GM21737 (cell line): ENCODE measurements at regions not wholly inside any gene's neighbourhood (a gene's known extent, or its start where the extent isn't known, plus 50 kb on each side); places are given as distances from the start of the nearest gene placed in this dataset.

Source experiments
- ATAC-seq: cut with Tn5 transposase; IDR thresholded peaks from one replicate; pipeline ENCODE4 v1.9.1; 2021; ENCODE audit warnings: mild to moderate bottlenecking, moderate library complexity; ENCODE audit not compliant: unreplicated experiment

DNA sequence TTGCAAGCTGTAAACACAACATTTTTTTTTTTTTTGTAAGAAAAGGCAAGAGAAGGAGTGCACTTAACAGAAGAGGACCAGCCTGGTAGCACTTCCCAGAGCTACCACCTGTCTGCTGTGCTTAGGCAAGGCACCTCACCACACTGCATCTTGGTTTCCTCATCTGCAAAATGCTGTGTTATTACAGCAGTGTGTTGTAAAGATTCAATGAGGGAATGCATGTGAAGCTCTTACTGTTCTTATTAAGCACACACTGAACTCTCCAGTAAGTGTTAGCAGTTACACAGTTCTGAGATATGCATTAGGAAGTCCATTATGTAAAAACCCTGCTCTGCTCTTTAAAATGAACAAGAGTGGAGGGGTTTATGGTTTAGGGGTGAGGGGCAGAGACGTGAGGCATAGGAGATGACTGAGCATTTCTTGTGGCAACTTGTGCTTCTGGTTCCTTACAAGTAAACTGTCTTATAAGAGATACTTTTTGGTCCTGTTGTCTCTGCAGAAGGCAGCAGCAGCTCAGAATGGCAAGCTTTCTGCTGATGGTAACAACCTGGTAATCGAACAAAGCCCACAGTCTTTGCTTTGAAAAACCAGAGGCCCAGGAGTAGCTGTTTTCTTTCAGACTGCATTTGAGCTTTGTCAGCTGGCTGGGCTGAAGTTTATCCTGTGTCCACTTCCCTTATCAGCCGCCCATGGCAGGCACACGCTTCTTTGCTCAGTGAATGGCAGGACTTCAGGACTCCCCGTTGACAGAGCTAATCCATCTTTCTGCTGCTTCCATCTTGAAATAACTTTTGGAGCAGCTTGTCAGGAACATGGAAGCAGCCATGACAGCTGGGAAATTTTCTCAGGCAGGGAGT is 98.8 kb upstream of the BMPER start:
- no peak for ATAC-seq

DNA sequence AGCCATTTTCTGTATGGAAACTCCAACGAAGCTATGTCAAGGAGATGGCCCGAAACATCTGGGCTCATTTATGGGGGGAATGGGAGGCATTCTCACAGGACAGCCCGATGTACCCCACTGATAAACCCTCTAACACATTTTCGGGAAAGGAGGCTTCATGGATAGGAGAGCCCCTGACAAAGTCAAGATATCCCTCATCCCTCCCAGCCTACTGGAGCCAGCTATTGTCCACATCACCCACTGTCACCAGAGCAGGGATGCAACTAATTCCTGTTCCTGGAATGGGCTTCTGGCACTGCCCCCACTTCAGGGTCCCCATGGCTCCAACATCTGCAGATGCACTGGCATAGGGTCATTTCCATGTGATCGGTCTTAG is 98.2 kb upstream of the BMPER start:
- no peak for ATAC-seq

DNA sequence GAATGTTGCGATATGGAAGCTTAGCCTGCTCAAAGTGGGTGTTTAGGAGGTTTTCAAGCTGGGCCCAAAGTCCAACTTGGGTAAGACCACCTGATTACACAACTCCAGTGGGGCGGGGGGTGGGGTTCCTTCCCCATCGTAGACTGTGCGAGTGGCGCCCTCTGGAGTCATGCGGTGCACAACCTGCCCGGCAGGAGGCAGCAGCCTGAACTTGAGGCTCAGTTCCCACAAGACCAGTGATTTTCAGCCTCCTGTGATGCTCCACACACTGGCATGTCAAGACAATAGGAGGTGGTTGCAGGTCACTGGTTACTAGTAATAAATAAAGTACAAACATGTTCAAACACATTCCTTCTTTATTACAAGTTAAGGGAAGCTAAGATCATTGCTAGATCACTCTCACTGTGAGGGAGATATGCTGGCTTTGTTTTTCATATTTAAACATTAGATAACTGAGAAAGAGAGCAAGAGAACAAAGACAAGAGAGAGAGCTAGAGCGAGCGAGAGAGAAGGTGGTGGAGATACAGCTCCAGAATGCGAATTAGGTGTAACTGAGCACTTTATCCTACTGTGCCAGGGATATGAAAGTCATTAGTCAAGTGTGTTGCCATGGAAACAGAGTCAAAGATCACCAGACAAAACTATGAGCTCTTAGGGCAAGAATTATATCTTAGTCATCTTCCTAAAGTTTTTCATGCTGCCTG is 97.4 kb upstream of the BMPER start:
- no peak for ATAC-seq

DNA sequence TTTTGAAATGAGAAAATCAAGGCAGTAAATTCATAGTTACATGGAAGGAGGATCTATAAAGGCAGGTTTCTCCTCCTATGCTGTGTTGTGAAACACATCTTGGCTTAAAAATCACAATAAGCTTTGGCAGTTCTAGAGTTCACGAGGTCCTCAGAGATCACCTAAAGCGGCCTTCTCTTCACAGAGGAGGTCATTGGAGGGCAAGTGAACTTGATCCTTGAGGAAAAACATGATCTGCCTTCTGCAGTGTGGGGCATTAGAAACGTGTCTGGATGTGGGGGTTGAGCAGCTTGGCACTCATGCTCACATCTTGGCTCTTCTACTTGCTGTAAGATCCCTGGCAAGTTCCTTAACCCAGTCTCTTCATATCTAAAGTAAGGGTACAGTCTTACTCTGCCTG is 96.1 kb upstream of the BMPER start:
- ATAC-seq = no peak

DNA sequence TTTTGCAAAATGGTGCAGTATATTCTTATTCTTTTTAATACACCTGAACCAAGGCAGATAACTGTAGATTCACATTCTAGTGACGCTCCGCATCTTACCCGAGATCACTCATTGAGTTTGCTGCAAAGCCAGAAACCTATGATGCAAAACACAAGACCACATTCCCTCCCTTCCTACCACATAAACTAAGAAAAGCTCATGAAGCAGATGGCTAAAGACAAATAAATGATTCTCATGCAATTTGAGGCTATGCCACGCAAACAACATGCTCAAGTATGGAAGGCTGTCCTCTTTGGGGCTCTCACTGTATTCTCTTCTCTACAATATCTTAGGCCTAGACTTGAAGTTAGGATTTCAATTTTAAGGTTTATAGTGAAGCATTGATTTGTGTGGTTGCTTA is 95.0 kb upstream of the BMPER start:
- ATAC-seq = no peak

DNA sequence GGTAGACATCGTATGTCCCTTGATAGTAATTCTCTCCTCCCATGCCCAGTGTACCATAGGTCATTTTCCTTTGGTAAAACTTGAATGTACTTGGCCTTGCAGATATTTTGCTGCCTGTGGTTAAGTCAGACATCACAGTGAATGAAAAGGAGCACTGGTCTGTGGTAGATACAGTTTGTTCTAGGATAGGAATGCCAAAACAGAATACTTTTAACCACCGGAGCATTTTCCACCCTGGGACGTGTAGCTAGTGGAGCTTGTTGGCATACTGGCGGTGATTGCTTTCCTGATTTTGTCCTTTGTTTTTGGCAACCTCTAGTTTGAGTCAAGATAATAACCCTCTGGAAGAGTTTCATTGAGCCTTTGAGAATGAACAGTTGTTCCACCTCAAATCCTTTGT is 92.0 kb upstream of the BMPER start:
- no peak for ATAC-seq

DNA sequence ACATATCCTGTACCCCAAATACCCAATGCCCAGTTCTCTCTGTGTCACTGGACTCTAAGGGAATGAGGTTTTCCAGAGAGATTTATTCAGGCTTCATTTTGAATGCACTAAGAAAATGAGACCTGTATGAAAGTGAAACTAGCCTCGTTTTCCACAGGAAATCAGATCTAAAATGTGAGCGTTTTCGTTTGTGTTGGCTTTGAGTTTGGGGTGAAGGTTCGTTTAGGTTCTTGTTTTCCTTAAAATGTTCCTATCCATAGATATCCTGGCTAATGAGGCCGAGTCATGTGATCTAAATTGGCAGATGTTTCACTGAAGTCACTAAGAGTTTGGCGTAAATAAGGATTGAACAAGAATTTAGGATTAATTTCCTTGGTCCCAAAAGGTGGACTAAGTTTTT is 90.9 kb upstream of the BMPER start:
- no peak for ATAC-seq

DNA sequence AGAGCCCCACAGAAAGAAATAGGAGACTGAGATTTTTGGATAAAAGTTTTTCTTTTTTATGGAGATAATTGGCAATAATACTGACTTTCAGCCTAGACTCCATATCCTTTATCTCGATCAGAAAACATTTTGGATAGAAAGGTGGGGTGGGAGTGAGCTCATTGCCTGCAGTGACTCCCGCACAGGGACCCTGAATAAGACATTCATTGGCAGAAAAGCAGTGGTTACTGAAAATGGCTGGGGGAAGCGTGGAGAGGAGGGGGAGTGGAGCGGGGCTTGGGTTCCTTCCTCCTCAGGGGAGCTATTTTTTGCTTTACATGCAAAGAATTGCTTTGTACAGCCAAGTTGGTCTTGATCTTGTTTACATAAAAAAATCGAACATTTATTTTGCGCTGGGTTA is 90.4 kb upstream of the BMPER start:
- ATAC-seq = no peak

DNA sequence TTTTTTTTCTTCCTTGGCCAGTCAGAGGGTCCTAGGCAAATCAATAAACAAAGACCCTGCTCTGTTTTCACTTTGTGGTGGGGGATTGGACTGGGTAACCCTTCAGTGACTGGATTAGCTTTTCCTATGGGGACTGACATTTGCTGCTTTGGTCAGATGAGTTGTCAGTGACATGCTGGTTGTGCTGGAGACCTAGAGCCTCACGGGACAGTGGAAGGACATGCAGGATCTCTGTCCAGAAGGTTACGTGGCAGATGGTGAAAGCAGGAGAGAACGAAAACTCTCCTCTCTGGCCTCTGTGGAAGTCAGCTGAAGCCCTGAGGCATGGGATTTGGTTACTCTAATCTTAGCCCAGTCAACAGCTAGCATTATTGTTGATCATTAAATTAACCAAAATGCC is 90.0 kb upstream of the BMPER start:
- no peak for ATAC-seq

DNA sequence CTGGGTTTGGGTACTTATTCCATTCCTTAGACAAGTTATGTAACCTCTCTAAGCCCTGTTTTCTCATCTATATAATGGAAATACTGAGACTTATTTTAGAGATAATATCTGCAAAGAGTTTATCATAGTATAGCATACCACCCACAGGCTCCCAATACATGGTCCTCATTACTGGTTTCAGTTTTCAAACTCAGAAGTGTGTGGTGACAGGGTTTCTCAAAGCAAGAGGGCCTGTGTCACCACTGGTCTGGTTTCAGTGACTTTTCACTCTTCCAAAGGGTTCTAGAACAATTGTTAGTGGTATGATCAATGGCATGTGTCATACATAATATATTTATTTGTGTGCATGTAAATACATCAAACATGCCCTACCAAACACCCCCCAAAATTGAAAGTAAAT is 89.2 kb upstream of the BMPER start:
- ATAC-seq = no peak

DNA sequence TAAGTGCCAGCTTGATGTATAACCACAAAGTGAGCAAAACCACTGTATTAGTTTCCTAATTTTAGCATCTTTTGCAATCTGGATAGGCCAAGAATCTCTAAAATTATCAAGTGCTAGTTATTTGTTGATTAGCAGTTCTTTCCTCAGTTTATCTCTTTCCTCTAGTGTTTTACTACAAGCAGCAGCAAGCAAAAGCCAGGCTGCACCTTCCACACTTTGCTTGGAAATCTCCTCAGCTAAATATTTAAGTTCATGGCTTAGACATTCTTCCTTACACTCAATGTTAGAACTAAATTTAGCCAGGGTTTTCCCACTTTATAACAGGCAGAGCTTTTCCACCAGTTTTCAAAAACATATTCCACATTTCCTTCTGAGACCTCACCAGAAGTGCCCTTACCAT is 85.7 kb upstream of the BMPER start:
- no peak for ATAC-seq

DNA sequence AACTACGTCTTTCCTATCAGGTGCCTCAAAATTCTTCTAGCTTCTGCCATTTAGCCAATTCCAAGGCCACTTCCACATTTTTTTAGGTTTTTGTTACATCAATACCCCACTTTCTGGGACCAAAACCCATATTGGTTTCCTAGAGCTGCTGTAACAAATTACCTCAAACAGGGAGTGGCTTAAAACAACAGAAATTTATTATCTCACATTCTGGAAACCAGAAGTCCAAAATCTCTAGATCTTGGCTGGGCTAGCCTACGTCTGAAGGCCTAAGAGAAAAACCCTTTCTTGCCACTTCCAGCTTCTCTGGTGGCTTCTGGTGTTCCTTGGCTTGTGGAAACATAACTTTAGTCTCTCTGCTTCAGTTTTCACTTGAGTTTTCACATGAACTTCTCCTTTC is 85.1 kb upstream of the BMPER start:
- ATAC-seq = no peak

DNA sequence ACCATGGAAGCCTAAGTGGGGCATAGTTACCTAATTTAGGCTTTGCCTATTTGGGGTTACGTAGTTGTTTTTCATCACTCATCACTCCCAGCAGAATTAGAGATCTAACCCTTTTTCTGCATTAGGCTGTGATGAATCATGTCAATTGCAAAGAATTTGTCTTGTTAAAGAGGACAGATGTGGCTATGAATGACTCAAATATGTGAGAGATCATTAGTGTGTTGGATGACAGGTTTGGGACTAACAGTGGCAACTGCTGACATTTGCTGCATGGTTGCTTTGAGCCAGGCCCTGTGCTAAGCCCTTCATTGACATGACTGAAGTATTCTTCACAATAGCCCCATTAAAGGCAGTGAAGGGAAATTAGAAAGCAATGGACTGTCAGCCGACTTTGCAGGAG is 83.4 kb upstream of the BMPER start:
- ATAC-seq = no peak

DNA sequence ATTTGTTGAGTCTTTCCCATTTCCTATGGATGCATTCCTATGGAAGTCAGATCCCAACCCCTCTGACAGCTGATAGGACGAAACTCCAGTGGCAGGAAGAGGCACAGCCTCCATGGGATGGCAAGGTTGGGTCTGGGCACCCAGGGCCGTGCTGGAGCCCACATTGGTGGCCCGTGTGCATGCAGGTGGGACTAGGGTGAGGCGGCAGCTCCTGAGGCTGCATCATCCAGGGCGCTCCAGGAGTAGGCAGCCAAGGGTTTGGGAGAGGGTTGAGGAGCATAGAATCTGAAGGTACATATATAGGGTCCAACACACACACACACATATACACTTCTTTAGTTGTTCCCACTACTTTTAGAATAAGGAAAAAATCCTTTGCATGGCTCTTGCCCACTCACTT is 81.4 kb upstream of the BMPER start:
- ATAC-seq = no peak

DNA sequence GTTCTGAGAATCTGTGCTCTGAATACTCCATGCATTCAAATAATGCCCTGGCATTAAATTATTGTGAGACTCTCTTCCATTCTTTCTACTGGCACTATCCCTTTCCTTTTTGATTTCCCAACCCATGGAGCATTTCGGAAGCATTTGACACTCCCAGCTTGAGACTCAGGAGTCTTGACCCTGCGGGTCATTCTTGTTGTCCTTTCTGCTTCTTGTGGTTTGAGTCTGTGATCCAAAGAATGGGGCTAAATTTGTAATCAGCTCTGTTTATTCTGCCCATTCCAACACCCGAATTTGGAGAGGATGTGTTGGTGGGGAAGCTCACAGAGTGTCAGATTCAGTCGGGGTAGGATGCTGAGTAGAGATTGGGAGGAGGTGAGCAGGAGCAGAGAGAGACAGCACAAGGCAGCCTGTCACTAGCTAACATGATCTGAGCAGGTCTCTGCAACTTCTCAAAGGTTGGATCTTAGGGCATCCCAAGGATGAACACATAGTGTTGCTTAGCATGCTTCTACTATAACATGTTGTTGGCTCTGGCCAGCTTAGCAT is 80.4 kb upstream of the BMPER start:
- ATAC-seq = no peak

DNA sequence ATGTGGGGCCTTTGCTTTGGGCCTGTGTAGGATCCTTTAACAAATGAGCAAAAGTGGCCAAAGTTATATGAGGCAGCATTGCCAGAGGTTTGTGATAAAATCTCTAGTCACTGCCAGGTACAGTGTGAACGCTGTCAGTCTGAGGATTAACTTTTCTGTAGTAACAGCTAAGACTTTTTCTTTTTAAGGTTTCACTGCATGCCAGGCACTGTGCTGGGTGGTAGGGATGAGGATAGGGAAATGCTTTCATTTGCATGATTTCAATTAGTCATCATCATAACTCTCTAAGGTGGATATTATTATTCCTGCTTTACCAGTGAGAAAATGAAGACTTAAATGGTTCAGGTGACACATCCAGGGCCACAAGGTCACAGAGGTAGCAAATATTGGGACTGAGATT is 79.7 kb upstream of the BMPER start:
- ATAC-seq = no peak

DNA sequence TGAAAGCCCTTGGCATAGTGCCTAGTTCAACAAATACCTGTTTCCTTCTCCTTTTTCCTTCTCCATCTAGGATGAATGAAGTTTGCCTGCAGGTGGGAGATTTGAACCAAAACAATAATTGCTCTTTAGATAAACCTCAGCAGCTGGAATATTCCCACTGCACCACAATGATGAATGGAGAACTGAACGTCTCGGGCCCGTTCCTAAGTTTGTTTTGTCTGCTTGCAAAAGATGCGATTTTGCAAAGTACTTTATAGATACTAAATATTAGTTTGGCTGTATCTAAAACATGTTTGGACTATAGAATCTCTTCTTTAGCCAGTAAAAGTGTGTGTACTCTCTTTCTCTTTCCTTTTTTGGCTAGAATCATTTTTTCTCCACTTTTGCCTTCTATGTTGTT is 75.8 kb upstream of the BMPER start:
- ATAC-seq = no peak

DNA sequence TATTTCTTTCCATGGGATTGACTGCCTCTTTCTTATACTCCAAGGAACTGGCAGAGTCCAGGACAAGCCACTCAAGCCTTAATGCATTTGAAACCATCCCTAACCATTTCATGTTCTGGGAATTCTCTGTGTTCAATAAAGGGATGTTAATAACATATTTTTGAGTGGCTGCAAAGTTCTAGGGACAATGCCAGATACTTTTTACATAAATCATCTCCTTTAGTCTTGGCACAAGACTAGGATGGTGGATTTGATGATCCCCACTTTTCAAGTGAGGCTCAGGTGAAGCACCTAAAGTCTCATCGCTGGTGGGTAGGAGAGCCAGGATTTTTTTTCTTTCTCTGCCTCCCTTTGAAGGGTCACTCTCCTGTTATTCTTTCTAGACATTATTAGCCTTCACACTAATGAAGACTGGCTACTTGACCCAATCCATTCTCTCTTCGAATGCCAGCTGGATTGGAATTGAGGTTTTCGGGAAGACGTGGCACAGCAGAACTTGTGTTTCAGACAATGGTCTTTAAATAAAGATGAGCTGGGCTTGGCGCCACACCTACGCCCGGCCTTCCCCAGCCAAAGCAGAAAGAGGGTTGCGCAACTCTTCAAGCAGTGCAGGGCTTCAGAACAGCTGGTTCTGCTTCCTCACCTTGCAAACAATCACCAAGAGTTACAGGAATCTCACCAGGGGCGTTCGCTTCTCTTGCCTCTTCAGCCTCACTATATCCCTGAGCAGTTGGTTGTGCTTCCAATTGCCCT is 73.8 kb upstream of the BMPER start:
- no peak for ATAC-seq

DNA sequence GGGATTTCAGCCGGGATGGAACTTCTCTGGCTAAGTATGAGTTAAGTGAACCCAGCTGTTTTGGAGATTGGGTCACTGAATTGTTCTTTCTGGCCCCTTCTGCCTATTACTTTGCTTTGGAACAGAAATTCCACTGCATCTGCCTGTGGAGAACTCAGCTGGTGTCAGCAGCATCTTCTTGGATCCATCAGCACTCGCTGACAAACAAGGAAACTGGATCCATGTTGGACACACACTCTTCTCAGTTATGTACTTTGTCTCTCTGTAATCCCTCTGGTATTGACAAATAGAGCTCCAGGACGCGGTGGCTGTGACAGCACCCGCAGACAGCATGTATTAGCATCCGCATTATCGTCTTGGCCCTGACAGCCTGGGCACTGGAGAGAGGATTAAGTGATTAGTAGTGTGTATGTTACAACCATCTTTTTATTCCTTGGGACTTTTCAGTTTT is 73.0 kb upstream of the BMPER start:
- no peak for ATAC-seq

DNA sequence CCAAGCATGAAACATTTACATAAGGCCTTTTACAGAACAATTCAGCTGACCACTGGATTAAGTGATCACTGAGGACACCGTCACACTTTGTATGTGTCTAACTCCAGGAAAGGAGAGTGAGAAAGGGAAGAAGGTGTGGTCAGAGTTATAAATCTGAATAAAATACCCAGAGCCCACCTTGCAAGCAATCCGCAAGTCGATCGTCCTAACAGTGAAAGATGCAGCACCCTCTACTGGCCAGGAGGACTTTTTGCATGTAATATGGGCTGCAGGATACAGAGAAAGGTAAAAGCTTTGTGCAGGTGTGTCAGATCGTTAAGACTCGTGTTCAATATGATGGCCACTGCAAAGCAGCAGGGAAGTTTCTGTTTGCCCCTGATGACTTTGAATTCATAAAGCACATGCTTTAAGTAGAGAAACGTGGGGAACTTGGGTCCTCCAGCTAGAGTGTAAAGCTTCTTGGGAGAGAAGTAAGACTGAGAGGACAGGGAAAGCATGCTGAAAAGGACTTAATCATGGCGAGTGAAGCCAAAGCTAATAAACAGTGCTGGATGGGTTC is 68.5 kb upstream of the BMPER start:
- ATAC-seq = no peak

DNA sequence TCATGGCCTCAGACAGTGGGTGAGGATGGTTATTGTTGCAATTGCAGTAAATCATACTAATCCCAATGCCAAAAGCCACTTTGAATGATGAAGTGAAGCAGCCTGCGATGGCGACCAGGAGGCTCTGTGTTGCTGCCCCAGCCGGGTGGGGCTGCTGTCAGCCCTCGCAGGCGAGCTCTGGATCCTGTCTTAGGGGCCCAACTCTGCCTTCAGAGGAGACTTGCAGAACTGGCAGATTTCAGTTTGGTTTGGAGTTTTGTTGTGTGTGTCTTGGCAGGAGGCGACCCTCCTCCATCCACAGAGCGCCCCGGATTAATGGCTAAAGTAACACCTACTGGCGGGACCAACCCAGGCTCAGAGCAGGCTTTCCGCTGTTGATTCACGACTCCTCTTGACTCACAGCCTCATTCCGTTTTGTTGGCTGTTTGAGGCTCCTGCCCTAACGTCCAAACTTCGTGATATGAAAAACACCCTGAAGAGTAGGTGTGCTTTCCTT is 67.9 kb upstream of the BMPER start:
- no peak for ATAC-seq
